HEK293 (cell line): ENCODE measurements at regions not wholly inside any gene's neighbourhood (a gene's known extent, or its start where the extent isn't known, plus 50 kb on each side); places are given as distances from the start of the nearest gene placed in this dataset.

ENCODE experiments used
- BCL11A ChIP-seq: fragments of 450-650 bp; formaldehyde crosslinking; IDR thresholded peaks from 2 replicates; pipeline ENCODE4 v1.5.1; 2016; ENCODE audit warnings: low read depth, missing biosample characterization, missing genetic modification characterization
- CTCF ChIP-seq: fragments of 450-650 bp; formaldehyde crosslinking; IDR thresholded peaks from 2 replicates; pipeline ENCODE4 v1.5.1; 2016; ENCODE audit warnings: missing biosample characterization, missing genetic modification characterization
- PBX3 ChIP-seq: sonication (generic); formaldehyde crosslinking; IDR thresholded peaks from 2 replicates; pipeline ENCODE4 v1.8.1; 2022; ENCODE audit warnings: mild to moderate bottlenecking, moderate library complexity, missing genetic modification reagents
- ZNF777 ChIP-seq: fragments of 450-650 bp; formaldehyde crosslinking; IDR thresholded peaks from 2 replicates; pipeline ENCODE4 v1.5.1; 2017; ENCODE audit warnings: missing biosample characterization, missing genetic modification characterization, borderline replicate concordance

GRCh38 chr3:150101016-150101415 is 130.3 kb upstream of the PFN2 start:
- TF ChIP-seq BCL11A (no peak), CTCF (no peak), PBX3 (CRISPR knock-in tag) (no peak), ZNF777 (tag by site-specific recombination) (no peak)
